Body of pancreas (tissue), 4 donors: ENCODE measurements at regions not wholly inside any gene's neighbourhood (a gene's known extent, or its start where the extent isn't known, plus 50 kb on each side); places are given as distances from the start of the nearest gene placed in this dataset.

Experiments
- POLR2A ChIP-seq, 3 donors: fragments of 450-650 bp; IDR thresholded peaks; one replicate each; pipeline ENCODE4 v1.6.1; 2016; ENCODE audit warnings: antibody characterized with exemption in 3 of 3, mild to moderate bottlenecking in 2 of 3
- TF ChIP-seq, protein P1 (sequence below), 7 experiments: fragments of 450-650 bp in 4 of 7; fragments of 200-600 bp in 3 of 7; sonication (generic) in 3 of 7; IDR thresholded peaks; one replicate each; pipeline ENCODE4 v1.5.1; 2016 to 2019; ENCODE audit warnings: antibody characterized with exemption in 7 of 7

DNA sequence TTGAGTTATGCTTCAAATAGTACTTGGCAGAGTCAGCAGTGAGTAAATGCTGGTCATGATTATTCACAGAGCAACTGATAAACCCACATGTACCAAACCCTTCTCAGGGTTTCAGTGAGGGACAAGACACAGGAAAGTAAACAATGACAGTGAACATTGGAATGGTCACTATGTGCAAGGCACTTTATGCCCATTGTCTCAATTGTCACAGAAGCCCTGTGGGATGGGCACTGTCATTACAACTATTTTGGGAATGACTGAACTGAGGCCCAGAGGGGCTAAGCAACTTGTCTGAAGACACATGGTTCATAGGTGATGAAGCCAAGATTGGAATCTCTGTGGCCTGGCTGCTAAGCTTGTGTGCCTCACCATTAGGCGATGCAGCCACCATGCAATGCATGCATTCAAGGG is 238.5 kb downstream of the RBM19 start:
- TF ChIP-seq, protein P1, sequence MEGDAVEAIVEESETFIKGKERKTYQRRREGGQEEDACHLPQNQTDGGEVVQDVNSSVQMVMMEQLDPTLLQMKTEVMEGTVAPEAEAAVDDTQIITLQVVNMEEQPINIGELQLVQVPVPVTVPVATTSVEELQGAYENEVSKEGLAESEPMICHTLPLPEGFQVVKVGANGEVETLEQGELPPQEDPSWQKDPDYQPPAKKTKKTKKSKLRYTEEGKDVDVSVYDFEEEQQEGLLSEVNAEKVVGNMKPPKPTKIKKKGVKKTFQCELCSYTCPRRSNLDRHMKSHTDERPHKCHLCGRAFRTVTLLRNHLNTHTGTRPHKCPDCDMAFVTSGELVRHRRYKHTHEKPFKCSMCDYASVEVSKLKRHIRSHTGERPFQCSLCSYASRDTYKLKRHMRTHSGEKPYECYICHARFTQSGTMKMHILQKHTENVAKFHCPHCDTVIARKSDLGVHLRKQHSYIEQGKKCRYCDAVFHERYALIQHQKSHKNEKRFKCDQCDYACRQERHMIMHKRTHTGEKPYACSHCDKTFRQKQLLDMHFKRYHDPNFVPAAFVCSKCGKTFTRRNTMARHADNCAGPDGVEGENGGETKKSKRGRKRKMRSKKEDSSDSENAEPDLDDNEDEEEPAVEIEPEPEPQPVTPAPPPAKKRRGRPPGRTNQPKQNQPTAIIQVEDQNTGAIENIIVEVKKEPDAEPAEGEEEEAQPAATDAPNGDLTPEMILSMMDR (IDR thresholded peaks at IDR 0.05), result no peak
- no peak for TF ChIP-seq POLR2A (IDR thresholded peaks at IDR 0.05)
